MCF 10A (cell line): ENCODE measurements at regions not wholly inside any gene's neighbourhood (a gene's known extent, or its start where the extent isn't known, plus 50 kb on each side); places are given as distances from the start of the nearest gene placed in this dataset.

Source experiments
- BruUV-seq: library from RNA; stranded (reverse); fragments of 400-500 nt; replicated peaks from 2 replicates; lab custom pipeline; 2021; lab: Mats Ljungman, UMichigan
- CTCF ChIA-PET: fragments of 300-600 bp; sonication (Branson Sonifier 250); formaldehyde crosslinking; extraction: SDS; loops from one replicate; lab custom pipeline; 2021; ENCODE audit warnings: antibody characterized with exemption, inconsistent platforms; lab: Yijun Ruan, JAX
- POLR2A ChIA-PET: fragments of 300-600, 350-650 bp; sonication (Branson Sonifier 250); formaldehyde crosslinking; extraction: SDS; loops from one replicate; lab custom pipeline; 2020; ENCODE audit warnings: antibody characterized with exemption, inconsistent platforms; lab: Yijun Ruan, JAX
- DNase-seq: peaks from one replicate; pipeline ENCODE4 v3.0.0-alpha.2; 2018; ENCODE audit not compliant: unreplicated experiment
- H3K27ac Mint-ChIP-seq: one replicate; pipeline ENCODE4 v1.8.0; 2022; ENCODE audit warnings: mild to moderate bottlenecking, low read depth, mixed read lengths; ENCODE audit not compliant: unreplicated experiment
- H3K27me3 Mint-ChIP-seq: one replicate; pipeline ENCODE4 v1.8.0; 2022; ENCODE audit warnings: mixed read lengths; ENCODE audit not compliant: insufficient read depth, unreplicated experiment
- H3K36me3 Mint-ChIP-seq: one replicate; pipeline ENCODE4 v1.8.0; 2022; ENCODE audit warnings: mild to moderate bottlenecking, moderate library complexity, mixed read lengths; ENCODE audit not compliant: insufficient read depth, unreplicated experiment
- H3K4me1 Mint-ChIP-seq: one replicate; pipeline ENCODE4 v1.8.0; 2022; ENCODE audit warnings: mixed read lengths; ENCODE audit not compliant: insufficient read depth, unreplicated experiment
- H3K4me3 Mint-ChIP-seq: one replicate; pipeline ENCODE4 v1.8.0; 2022; ENCODE audit warnings: mild to moderate bottlenecking, moderate library complexity, mixed read lengths; ENCODE audit not compliant: unreplicated experiment
- H3K9me3 Mint-ChIP-seq: one replicate; pipeline ENCODE4 v1.8.0; 2022; ENCODE audit warnings: mixed read lengths; ENCODE audit not compliant: unreplicated experiment
- CTCF ChIP-seq: fragments of 200-600 bp; IDR thresholded peaks from one replicate; pipeline ENCODE4 v1.8.0; 2022; ENCODE audit warnings: antibody characterized with exemption, mild to moderate bottlenecking; ENCODE audit not compliant: unreplicated experiment
- intact Hi-C: fragments of 100-400 bp; cut with micrococcal nuclease; formaldehyde crosslinking; loops from 2 replicates; pipeline ENCODE4 v1.14.1; 2022

GRCh38 chr20:22699396-22699795 is 115.0 kb upstream of the FOXA2 start:
- H3K27me3 Mint-ChIP-seq = no peaks in the 10 kb centered on the region
- ChIA-PET POLR2A (interaction anchor here (0.8 to 1.7 kb wide), 6 partner anchors 8 to 651 kb away, joined by 3 to 13 read pairs (median 4); partner anchors contain the start of gene NXT1), CTCF (interaction anchor here (0.6 to 6.7 kb wide), 9 partner anchors 8 to 536 kb away, joined by 3 to 107 read pairs (median 4); no protein-coding TSS in a partner anchor)
- H3K36me3 Mint-ChIP-seq = no peaks in the 10 kb centered on the region
- H3K9me3 Mint-ChIP-seq = peaks cover 16% of the 10 kb centered on the region
- H3K4me3 Mint-ChIP-seq = no peak overlapping the region
- no peak overlapping the region for H3K27ac Mint-ChIP-seq
- intact Hi-C loops = no loop called here
- H3K4me1 Mint-ChIP-seq = peaks cover 20% of the 10 kb centered on the region
- DNase-seq = no peak
- no TSS peak for BruUV-seq
- no peak for TF ChIP-seq CTCF

- intact Hi-C loops = no loop called here
- peaks cover 16% of the 10 kb centered on the region for H3K9me3 Mint-ChIP-seq
- POLR2A ChIA-PET = interaction anchor here (0.6 to 1.7 kb wide), 8 partner anchors 9 to 717 kb away, joined by 3 to 13 read pairs (median 4); partner anchors contain the start of gene NXT1
- peaks cover 20% of the 10 kb centered on the region for H3K4me1 Mint-ChIP-seq
- no peak overlapping the region for H3K27ac Mint-ChIP-seq
- no peaks in the 10 kb centered on the region for H3K27me3 Mint-ChIP-seq
- CTCF ChIA-PET = interaction anchor here (0.5 to 6.7 kb wide), 11 partner anchors 9 to 535 kb away, joined by 3 to 107 read pairs (median 4); no protein-coding TSS in a partner anchor
- no peak overlapping the region for H3K4me3 Mint-ChIP-seq
- BruUV-seq = no TSS peak
- peak; percentile 57 for DNase-seq
- TF ChIP-seq CTCF = no peak
- H3K36me3 Mint-ChIP-seq = no peaks in the 10 kb centered on the region
Observed at GRCh38 chr20:22700367-22700766, 116.0 kb upstream of the FOXA2 start.

GRCh38 chr20:22701679-22702308 is 117.4 kb upstream of the FOXA2 start:
- no peak overlapping the region for H3K4me3 Mint-ChIP-seq
- intact Hi-C loops = no loop called here
- CTCF ChIA-PET = interaction anchor here (0.6 to 6.7 kb wide), 9 partner anchors 10 to 527 kb away, joined by 3 to 107 read pairs (median 8); no protein-coding TSS in a partner anchor
- no peak for TF ChIP-seq CTCF
- H3K36me3 Mint-ChIP-seq = no peaks in the 10 kb centered on the region
- peaks cover 20% of the 10 kb centered on the region for H3K4me1 Mint-ChIP-seq
- DNase-seq = no peak
- H3K27me3 Mint-ChIP-seq = no peaks in the 10 kb centered on the region
- H3K9me3 Mint-ChIP-seq = peaks cover 26% of the 10 kb centered on the region
- POLR2A ChIA-PET = no interaction called here
- BruUV-seq = no TSS peak
- peak overlapping the region; percentile 29 for H3K27ac Mint-ChIP-seq

GRCh38 chr20:22703843-22704242 is 119.5 kb upstream of the FOXA2 start:
- H3K9me3 Mint-ChIP-seq = peaks cover 30% of the 10 kb centered on the region
- H3K36me3 Mint-ChIP-seq = no peaks in the 10 kb centered on the region
- H3K4me1 Mint-ChIP-seq = peaks cover 20% of the 10 kb centered on the region
- no peak overlapping the region for H3K27ac Mint-ChIP-seq
- intact Hi-C loops = no loop called here
- ChIA-PET POLR2A (no interaction called here), CTCF (interaction anchor here (0.6 to 6.7 kb wide), 5 partner anchors 10 to 497 kb away, joined by 3 to 107 read pairs (median 7); no protein-coding TSS in a partner anchor)
- no peak overlapping the region for H3K4me3 Mint-ChIP-seq
- H3K27me3 Mint-ChIP-seq = no peaks in the 10 kb centered on the region
- DNase-seq = no peak
- BruUV-seq = no TSS peak
- TF ChIP-seq CTCF = no peak
